ENCODE measurements at regions not wholly inside any gene's neighbourhood (a gene's known extent, or its start where the extent isn't known, plus 50 kb on each side); places are given as distances from the start of the nearest gene placed in this dataset.

DNA sequence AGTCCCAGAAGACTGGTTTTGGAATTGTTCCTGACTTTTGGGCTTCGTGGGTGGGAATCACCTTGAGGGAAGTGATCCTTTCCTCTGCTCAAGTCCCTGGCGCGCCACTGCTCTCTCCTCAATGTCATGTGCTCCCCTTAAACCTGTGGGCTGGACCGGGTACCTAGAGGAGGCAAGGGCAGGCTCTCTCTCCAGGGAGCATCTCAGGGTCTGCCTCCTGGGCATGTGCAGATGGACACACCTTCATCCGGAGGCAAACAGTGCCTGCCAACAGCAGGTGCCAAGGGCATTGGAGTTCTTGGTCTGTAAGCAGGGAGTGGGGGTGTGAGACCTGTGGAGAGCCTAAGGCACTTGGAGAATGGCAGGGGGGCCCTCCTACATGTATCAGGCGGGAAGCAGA lies 142.6 kb downstream of the INHBB start:
- WGBS, 2 donors, result 77% methylated on average over 6 of the region's 6 CpGs
- Histone ChIP-seq H3K4me3 (replicated peaks in 1 of 3) (no peak overlapping the region), H3K9me3 (no peaks in the 10 kb centered on the region), H3K36me3 (no peaks in the 10 kb centered on the region), H3K27ac (no peak overlapping the region), H3K4me1 (no peaks in the 10 kb centered on the region), H3K27me3 (no peaks in the 10 kb centered on the region)
- TF ChIP-seq POLR2A (IDR thresholded peaks at IDR 0.05), result no peak
- TF ChIP-seq, protein P1, sequence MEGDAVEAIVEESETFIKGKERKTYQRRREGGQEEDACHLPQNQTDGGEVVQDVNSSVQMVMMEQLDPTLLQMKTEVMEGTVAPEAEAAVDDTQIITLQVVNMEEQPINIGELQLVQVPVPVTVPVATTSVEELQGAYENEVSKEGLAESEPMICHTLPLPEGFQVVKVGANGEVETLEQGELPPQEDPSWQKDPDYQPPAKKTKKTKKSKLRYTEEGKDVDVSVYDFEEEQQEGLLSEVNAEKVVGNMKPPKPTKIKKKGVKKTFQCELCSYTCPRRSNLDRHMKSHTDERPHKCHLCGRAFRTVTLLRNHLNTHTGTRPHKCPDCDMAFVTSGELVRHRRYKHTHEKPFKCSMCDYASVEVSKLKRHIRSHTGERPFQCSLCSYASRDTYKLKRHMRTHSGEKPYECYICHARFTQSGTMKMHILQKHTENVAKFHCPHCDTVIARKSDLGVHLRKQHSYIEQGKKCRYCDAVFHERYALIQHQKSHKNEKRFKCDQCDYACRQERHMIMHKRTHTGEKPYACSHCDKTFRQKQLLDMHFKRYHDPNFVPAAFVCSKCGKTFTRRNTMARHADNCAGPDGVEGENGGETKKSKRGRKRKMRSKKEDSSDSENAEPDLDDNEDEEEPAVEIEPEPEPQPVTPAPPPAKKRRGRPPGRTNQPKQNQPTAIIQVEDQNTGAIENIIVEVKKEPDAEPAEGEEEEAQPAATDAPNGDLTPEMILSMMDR (IDR thresholded peaks at IDR 0.05), result no peak
- intact Hi-C loops (cut with DNase I), result no loop called here
- no peak for DNase-seq

DNA sequence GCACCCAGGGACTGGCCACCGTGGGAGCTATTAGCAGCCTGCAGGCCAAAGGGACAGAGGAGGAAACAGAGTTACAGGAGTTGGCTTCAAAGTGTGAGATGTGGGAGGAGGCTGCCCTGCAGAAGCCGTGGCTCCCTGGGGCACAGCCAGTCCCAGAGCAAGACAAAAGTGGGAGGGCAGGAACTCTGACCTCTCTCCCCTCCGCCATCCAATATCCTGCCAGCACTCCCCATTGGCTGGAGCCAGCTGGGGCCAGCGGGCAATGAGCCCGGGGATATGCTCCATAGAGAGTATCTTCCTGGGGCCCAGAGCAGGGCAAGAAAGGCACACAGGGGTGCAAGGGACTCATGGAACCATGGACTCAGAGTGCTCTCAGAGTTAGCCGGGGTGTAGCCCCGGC lies 143.1 kb downstream of the INHBB start:
- Histone ChIP-seq H3K9me3 (no peaks in the 10 kb centered on the region), H3K27ac (no peak overlapping the region), H3K4me3 (replicated peaks in 1 of 3) (no peak overlapping the region), H3K4me1 (no peaks in the 10 kb centered on the region), H3K36me3 (no peaks in the 10 kb centered on the region), H3K27me3 (no peaks in the 10 kb centered on the region)
- 55 to 76% methylated on average over 7 of the region's 7 CpGs for WGBS, 2 donors
- TF ChIP-seq, protein P1 (IDR thresholded peaks at IDR 0.05), result no peak
- TF ChIP-seq POLR2A (IDR thresholded peaks at IDR 0.05), result no peak
- no peak for DNase-seq
- intact Hi-C loops (cut with DNase I), result no loop called here

DNA sequence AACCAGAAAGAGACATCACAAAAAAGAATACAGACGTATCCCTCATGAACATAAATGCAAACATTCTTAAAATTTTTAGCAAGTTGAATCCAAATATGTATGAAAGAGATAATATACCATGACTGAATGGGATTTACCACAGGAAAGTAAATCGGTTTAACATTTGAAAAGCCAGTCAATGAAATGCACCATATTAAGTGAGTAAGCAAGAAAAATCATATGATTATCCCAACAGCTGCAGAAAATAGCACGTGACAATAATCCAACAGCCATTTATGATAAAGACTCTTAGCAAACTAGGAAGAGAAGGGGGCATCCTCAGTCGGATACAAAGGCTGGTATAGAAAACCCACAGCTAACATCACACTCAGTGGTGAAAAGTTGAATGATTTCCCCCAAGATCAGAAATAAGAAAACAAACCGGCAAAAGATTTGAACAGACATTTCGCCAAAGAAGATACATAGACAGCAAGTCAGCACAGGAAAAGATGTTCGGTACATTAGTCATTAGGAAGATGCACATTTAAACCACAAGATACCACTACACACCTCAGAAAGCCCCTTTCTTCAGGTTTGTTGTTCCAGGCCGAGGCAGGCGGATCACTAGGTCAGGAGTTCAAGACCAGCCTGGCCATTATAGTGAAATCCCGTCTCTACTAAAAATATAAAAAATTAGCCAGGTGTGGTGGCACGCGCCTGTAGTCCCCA lies 144.3 kb downstream of the INHBB start:
- H3K27ac ChIP-seq, result no peak overlapping the region
- H3K4me3 ChIP-seq (replicated peaks in 1 of 3), result no peak overlapping the region
- TF ChIP-seq, protein P1 (IDR thresholded peaks at IDR 0.05), result no peak
- no peak for TF ChIP-seq POLR2A (IDR thresholded peaks at IDR 0.05)
- no peaks in the 10 kb centered on the region for H3K27me3 ChIP-seq
- H3K36me3 ChIP-seq, result no peaks in the 10 kb centered on the region
- WGBS, 2 donors, result 92 to 94% methylated on average over 12 of the region's 12 CpGs
- no peak for DNase-seq
- intact Hi-C loops (cut with DNase I), result no loop called here
- H3K4me1 ChIP-seq, result no peaks in the 10 kb centered on the region
- H3K9me3 ChIP-seq, result no peaks in the 10 kb centered on the region

DNA sequence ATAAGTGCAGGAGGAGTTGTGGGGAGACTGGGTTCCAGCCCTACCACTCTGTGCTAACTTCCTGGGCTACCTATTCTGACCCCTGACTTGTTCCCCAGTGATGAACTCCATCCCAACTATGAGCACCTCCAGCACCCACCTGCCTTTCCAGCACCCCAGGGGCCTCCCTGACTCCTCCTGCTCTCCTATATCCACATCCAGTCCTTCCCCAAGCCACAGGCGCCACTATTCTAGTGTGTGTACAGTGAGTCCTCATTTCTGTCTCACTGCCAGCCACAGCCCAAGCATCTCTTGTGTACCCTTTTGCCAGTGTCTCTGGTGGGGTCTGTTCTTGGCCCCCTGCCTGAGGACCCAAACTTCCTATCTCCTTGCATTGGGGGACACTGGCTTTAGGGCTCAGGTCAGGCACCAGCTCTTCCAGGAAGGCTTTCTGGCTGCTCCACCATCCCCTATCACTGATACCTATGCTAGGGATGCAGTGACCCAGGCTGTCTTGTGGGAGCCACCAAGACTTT lies 145.2 kb downstream of the INHBB start:
- Histone ChIP-seq H3K36me3 (no peaks in the 10 kb centered on the region), H3K9me3 (no peaks in the 10 kb centered on the region), H3K4me3 (replicated peaks in 1 of 3) (no peak overlapping the region), H3K4me1 (no peaks in the 10 kb centered on the region), H3K27ac (no peak overlapping the region), H3K27me3 (no peaks in the 10 kb centered on the region)
- intact Hi-C loops (cut with DNase I), result no loop called here
- 100% methylated on average over 1 of the region's 1 CpG for WGBS, 2 donors
- DNase-seq, result no peak
- no peak for TF ChIP-seq POLR2A (IDR thresholded peaks at IDR 0.05)
- TF ChIP-seq, protein P1 (IDR thresholded peaks at IDR 0.05), result no peak

DNA sequence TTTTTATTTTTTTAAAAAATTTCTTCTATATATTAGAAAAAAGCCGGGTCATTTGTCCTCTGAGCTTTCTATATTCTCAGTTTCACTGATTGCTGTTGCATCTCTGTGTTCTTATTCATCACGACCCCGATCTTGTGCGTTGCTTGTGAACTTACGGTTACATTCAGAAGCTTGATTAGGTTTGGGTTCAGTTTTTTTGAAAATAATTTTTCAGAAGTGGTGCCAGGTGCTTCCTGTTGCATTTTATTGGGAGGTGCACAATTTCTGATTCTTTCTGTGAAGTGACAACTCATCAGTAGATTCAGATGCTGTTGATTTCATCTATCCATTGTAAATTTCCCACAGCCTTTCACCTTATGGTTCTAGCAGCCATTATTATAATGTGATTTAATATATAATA lies 147.3 kb downstream of the INHBB start:
- intact Hi-C loops (cut with DNase I), result no loop called here
- Histone ChIP-seq H3K4me1 (no peaks in the 10 kb centered on the region), H3K27me3 (no peaks in the 10 kb centered on the region), H3K36me3 (no peaks in the 10 kb centered on the region), H3K27ac (no peak overlapping the region), H3K4me3 (replicated peaks in 1 of 3) (no peak overlapping the region), H3K9me3 (no peaks in the 10 kb centered on the region)
- 87 to 90% methylated on average over 5 of the region's 5 CpGs for WGBS, 2 donors
- no peak for DNase-seq
- TF ChIP-seq POLR2A (IDR thresholded peaks at IDR 0.05), result no peak
- TF ChIP-seq, protein P1 (IDR thresholded peaks at IDR 0.05), result no peak
